WTC11 (cell line): ENCODE measurements at regions not wholly inside any gene's neighbourhood (a gene's known extent, or its start where the extent isn't known, plus 50 kb on each side); places are given as distances from the start of the nearest gene placed in this dataset.

ENCODE experiments used
- ATAC-seq: fragments of 200-7000 bp; cut with Tn5 transposase; 2 replicates; pipeline ENCODE4 v1.10.0; 2021; ENCODE audit warnings: mild to moderate bottlenecking, moderate library complexity
- CTCF ChIA-PET: fragments of 300-600 bp; sonication (Branson Sonifier 250); formaldehyde crosslinking; loops from one replicate; lab custom pipeline; 2021; ENCODE audit warnings: antibody characterized with exemption; lab: Charles Lee
- POLR2A ChIA-PET: fragments of 350-600 bp; sonication (Branson Sonifier 250); formaldehyde crosslinking; loops from one replicate; lab custom pipeline; 2021; ENCODE audit warnings: antibody characterized with exemption; lab: Charles Lee
- DNase-seq: peaks from one replicate; pipeline ENCODE4 v3.0.0; 2021; ENCODE audit warnings: low spot score
- H3K27ac Mint-ChIP-seq: 2 replicates; pipeline ENCODE4 v1.8.0; 2021; ENCODE audit warnings: mixed read lengths
- H3K27me3 Mint-ChIP-seq: 2 replicates; pipeline ENCODE4 v1.8.0; 2021; ENCODE audit warnings: low read depth, mild to moderate bottlenecking, moderate library complexity, mixed read lengths
- H3K36me3 Mint-ChIP-seq: 2 replicates; pipeline ENCODE4 v1.8.0; 2021; ENCODE audit warnings: mixed read lengths
- H3K4me1 Mint-ChIP-seq: 2 replicates; pipeline ENCODE4 v1.8.0; 2022; ENCODE audit warnings: mixed read lengths
- H3K4me3 Mint-ChIP-seq: 2 replicates; pipeline ENCODE4 v1.8.0; 2021; ENCODE audit warnings: mild to moderate bottlenecking, moderate library complexity, mixed read lengths
- H3K9me3 Mint-ChIP-seq: 2 replicates; pipeline ENCODE4 v1.8.0; 2021; ENCODE audit warnings: mixed read lengths
- CREM ChIP-seq: sonication (generic); formaldehyde crosslinking; IDR thresholded peaks from 2 replicates; pipeline ENCODE4 v1.8.1; 2022; ENCODE audit warnings: mild to moderate bottlenecking, missing genetic modification reagents, moderate library complexity
- ELF4 ChIP-seq: sonication (generic); formaldehyde crosslinking; IDR thresholded peaks from 2 replicates; pipeline ENCODE4 v1.8.1; 2022; ENCODE audit warnings: low read depth, mild to moderate bottlenecking, moderate library complexity, missing genetic modification reagents
- HMGXB4 ChIP-seq: sonication (generic); formaldehyde crosslinking; IDR thresholded peaks from 2 replicates; pipeline ENCODE4 v1.8.1; 2023; ENCODE audit warnings: mild to moderate bottlenecking, moderate library complexity, missing genetic modification reagents
- JUN ChIP-seq: sonication (generic); formaldehyde crosslinking; IDR thresholded peaks from 2 replicates; pipeline ENCODE4 v1.8.0; 2023; ENCODE audit warnings: mild to moderate bottlenecking, missing genetic modification reagents
- MYBL2 ChIP-seq: sonication (generic); formaldehyde crosslinking; IDR thresholded peaks from 2 replicates; pipeline ENCODE4 v1.8.1; 2023; ENCODE audit warnings: mild to moderate bottlenecking, moderate library complexity, missing genetic modification reagents
- TP53 ChIP-seq: sonication (generic); formaldehyde crosslinking; IDR thresholded peaks from 2 replicates; pipeline ENCODE4 v1.8.1; 2023; ENCODE audit warnings: mild to moderate bottlenecking, missing genetic modification reagents
- ZNF219 ChIP-seq: sonication (generic); formaldehyde crosslinking; IDR thresholded peaks from 2 replicates; pipeline ENCODE4 v1.8.0; 2023; ENCODE audit warnings: missing genetic modification reagents, mild to moderate bottlenecking, borderline replicate concordance
- ZNF263 ChIP-seq: sonication (generic); formaldehyde crosslinking; IDR thresholded peaks from 2 replicates; pipeline ENCODE4 v1.8.1; 2022; ENCODE audit warnings: low read depth, mild to moderate bottlenecking, moderate library complexity, missing genetic modification reagents
- ZNF423 ChIP-seq: fragments of 250-450 bp; sonication (Bioruptor Pico); IDR thresholded peaks from 2 replicates; pipeline ENCODE4 v2.1.2; 2022; ENCODE audit warnings: mild to moderate bottlenecking, moderate library complexity
- ZNF512 ChIP-seq: sonication (generic); formaldehyde crosslinking; IDR thresholded peaks from 2 replicates; pipeline ENCODE4 v1.8.1; 2022; ENCODE audit warnings: missing genetic modification reagents, borderline replicate concordance
- TF ChIP-seq, protein P1 (sequence below): fragments of 250-450 bp; sonication (Bioruptor Pico); IDR thresholded peaks from 2 replicates; pipeline ENCODE4 v1.9.0; 2021; ENCODE audit warnings: mild to moderate bottlenecking, borderline replicate concordance
- TF ChIP-seq, protein P2 (sequence below): fragments of 250-450 bp; sonication (Bioruptor Pico); IDR thresholded peaks from 2 replicates; pipeline ENCODE4 v1.9.0; 2021; ENCODE audit warnings: mild to moderate bottlenecking
- TF ChIP-seq, protein P3 (sequence below): sonication (generic); formaldehyde crosslinking; IDR thresholded peaks from 2 replicates; pipeline ENCODE4 v1.8.0; 2023; ENCODE audit warnings: missing genetic modification reagents, mild to moderate bottlenecking, borderline replicate concordance
- TF ChIP-seq, protein P4 (sequence below): sonication (generic); formaldehyde crosslinking; IDR thresholded peaks from 2 replicates; pipeline ENCODE4 v1.8.1; 2022; ENCODE audit warnings: low read depth, missing genetic modification reagents, borderline replicate concordance

GRCh38 chr4:34412233-34412632 lies 1832.1 kb downstream of the ARAP2 start (continued):
- TF ChIP-seq, protein P1, sequence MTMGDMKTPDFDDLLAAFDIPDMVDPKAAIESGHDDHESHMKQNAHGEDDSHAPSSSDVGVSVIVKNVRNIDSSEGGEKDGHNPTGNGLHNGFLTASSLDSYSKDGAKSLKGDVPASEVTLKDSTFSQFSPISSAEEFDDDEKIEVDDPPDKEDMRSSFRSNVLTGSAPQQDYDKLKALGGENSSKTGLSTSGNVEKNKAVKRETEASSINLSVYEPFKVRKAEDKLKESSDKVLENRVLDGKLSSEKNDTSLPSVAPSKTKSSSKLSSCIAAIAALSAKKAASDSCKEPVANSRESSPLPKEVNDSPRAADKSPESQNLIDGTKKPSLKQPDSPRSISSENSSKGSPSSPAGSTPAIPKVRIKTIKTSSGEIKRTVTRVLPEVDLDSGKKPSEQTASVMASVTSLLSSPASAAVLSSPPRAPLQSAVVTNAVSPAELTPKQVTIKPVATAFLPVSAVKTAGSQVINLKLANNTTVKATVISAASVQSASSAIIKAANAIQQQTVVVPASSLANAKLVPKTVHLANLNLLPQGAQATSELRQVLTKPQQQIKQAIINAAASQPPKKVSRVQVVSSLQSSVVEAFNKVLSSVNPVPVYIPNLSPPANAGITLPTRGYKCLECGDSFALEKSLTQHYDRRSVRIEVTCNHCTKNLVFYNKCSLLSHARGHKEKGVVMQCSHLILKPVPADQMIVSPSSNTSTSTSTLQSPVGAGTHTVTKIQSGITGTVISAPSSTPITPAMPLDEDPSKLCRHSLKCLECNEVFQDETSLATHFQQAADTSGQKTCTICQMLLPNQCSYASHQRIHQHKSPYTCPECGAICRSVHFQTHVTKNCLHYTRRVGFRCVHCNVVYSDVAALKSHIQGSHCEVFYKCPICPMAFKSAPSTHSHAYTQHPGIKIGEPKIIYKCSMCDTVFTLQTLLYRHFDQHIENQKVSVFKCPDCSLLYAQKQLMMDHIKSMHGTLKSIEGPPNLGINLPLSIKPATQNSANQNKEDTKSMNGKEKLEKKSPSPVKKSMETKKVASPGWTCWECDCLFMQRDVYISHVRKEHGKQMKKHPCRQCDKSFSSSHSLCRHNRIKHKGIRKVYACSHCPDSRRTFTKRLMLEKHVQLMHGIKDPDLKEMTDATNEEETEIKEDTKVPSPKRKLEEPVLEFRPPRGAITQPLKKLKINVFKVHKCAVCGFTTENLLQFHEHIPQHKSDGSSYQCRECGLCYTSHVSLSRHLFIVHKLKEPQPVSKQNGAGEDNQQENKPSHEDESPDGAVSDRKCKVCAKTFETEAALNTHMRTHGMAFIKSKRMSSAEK (CRISPR knock-in tag): no peak
- TF ChIP-seq, protein P2, sequence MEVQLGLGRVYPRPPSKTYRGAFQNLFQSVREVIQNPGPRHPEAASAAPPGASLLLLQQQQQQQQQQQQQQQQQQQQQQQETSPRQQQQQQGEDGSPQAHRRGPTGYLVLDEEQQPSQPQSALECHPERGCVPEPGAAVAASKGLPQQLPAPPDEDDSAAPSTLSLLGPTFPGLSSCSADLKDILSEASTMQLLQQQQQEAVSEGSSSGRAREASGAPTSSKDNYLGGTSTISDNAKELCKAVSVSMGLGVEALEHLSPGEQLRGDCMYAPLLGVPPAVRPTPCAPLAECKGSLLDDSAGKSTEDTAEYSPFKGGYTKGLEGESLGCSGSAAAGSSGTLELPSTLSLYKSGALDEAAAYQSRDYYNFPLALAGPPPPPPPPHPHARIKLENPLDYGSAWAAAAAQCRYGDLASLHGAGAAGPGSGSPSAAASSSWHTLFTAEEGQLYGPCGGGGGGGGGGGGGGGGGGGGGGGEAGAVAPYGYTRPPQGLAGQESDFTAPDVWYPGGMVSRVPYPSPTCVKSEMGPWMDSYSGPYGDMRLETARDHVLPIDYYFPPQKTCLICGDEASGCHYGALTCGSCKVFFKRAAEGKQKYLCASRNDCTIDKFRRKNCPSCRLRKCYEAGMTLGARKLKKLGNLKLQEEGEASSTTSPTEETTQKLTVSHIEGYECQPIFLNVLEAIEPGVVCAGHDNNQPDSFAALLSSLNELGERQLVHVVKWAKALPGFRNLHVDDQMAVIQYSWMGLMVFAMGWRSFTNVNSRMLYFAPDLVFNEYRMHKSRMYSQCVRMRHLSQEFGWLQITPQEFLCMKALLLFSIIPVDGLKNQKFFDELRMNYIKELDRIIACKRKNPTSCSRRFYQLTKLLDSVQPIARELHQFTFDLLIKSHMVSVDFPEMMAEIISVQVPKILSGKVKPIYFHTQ (CRISPR knock-in tag): no peak
- no peak for TF ChIP-seq ELF4 (CRISPR knock-in tag)
- no peak for TF ChIP-seq ZNF263
- no peak for TF ChIP-seq ZNF219 (CRISPR knock-in tag)
- TF ChIP-seq, all 79 proteins: peak for 0

- DNase-seq (no peak), ATAC-seq (no peak)
- CTCF ChIA-PET: no interaction called here
- Mint-ChIP-seq H3K4me3 (no peak overlapping the region), H3K27me3 (no peaks in the 10 kb centered on the region), H3K27ac (no peak overlapping the region), H3K36me3 (peaks cover 22% of the 10 kb centered on the region), H3K4me1 (no peaks in the 10 kb centered on the region), H3K9me3 (peaks cover 34% of the 10 kb centered on the region)
- POLR2A ChIA-PET: no interaction called here
- TF ChIP-seq, protein P3, sequence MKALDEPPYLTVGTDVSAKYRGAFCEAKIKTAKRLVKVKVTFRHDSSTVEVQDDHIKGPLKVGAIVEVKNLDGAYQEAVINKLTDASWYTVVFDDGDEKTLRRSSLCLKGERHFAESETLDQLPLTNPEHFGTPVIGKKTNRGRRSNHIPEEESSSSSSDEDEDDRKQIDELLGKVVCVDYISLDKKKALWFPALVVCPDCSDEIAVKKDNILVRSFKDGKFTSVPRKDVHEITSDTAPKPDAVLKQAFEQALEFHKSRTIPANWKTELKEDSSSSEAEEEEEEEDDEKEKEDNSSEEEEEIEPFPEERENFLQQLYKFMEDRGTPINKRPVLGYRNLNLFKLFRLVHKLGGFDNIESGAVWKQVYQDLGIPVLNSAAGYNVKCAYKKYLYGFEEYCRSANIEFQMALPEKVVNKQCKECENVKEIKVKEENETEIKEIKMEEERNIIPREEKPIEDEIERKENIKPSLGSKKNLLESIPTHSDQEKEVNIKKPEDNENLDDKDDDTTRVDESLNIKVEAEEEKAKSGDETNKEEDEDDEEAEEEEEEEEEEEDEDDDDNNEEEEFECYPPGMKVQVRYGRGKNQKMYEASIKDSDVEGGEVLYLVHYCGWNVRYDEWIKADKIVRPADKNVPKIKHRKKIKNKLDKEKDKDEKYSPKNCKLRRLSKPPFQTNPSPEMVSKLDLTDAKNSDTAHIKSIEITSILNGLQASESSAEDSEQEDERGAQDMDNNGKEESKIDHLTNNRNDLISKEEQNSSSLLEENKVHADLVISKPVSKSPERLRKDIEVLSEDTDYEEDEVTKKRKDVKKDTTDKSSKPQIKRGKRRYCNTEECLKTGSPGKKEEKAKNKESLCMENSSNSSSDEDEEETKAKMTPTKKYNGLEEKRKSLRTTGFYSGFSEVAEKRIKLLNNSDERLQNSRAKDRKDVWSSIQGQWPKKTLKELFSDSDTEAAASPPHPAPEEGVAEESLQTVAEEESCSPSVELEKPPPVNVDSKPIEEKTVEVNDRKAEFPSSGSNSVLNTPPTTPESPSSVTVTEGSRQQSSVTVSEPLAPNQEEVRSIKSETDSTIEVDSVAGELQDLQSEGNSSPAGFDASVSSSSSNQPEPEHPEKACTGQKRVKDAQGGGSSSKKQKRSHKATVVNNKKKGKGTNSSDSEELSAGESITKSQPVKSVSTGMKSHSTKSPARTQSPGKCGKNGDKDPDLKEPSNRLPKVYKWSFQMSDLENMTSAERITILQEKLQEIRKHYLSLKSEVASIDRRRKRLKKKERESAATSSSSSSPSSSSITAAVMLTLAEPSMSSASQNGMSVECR: no peak
- TF ChIP-seq TP53 (no peak), JUN (CRISPR knock-in tag) (no peak), CREM (no peak), MYBL2 (CRISPR knock-in tag) (no peak), ZNF423 (CRISPR knock-in tag) (no peak), HMGXB4 (CRISPR knock-in tag) (no peak), ZNF512 (CRISPR knock-in tag) (no peak), ZNF263 (no peak)
- TF ChIP-seq, protein P1 (CRISPR knock-in tag): no peak
- TF ChIP-seq, protein P4, sequence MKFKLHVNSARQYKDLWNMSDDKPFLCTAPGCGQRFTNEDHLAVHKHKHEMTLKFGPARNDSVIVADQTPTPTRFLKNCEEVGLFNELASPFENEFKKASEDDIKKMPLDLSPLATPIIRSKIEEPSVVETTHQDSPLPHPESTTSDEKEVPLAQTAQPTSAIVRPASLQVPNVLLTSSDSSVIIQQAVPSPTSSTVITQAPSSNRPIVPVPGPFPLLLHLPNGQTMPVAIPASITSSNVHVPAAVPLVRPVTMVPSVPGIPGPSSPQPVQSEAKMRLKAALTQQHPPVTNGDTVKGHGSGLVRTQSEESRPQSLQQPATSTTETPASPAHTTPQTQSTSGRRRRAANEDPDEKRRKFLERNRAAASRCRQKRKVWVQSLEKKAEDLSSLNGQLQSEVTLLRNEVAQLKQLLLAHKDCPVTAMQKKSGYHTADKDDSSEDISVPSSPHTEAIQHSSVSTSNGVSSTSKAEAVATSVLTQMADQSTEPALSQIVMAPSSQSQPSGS: no peak
These were observed 1831.4 kb downstream of the ARAP2 start for GRCh38 chr4:34412911-34413310.
